ENCODE measurements at regions not wholly inside any gene's neighbourhood (a gene's known extent, or its start where the extent isn't known, plus 50 kb on each side); places are given as distances from the start of the nearest gene placed in this dataset.
"Not testable (repeated sequence)": the region's sequence is repeated elsewhere in the genome, so short reads cannot be mapped to it uniquely, and the experiment has no call there.

- DNase-seq, result no peak
These were observed 123.7 kb upstream of the SPRED1 start for GRCh38 chr15:38128921-38129320.

- DNase-seq, result no peak
These were observed 123.0 kb upstream of the SPRED1 start for GRCh38 chr15:38129531-38130204.

GRCh38 chr15:38130205-38130567, 122.5 kb upstream of the SPRED1 start:
- DNase-seq, result no peak

DNA sequence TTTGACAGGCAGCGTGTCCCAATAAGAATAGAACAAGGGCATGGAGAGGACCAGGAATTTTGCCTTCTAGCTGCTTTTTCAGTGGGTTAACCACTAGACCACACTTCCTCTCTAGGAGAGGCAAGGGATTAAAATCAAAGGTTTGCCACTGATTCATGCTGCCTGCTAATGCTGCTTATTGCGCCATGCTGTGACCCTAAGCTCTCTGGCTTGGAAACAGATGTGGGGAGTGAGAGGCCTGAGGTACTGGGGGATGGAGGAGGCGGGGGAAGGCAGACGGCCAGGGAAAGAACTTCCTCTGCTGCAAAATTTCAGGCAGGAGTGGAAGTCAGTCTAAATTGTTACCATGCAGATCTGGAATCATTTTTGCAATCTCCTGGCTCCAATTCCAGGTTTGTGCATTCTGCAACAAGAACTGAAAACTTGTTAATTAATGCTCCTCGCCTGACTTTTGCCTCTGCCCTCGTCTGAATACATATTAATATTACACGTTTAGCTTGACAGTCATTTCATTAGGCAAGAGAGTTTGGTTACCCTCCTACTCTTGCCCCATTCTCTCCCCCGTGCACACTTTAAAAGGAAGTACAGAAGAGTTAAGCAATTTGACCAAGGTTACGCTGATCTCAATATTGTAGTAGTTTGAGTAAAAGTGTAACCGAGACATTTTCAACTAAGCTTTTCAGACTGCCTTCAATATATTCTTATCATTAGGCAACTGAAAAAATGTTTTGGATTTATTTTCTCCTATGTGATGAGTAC, 121.7 kb upstream of the SPRED1 start:
- peak; percentile 75 for DNase-seq

DNA sequence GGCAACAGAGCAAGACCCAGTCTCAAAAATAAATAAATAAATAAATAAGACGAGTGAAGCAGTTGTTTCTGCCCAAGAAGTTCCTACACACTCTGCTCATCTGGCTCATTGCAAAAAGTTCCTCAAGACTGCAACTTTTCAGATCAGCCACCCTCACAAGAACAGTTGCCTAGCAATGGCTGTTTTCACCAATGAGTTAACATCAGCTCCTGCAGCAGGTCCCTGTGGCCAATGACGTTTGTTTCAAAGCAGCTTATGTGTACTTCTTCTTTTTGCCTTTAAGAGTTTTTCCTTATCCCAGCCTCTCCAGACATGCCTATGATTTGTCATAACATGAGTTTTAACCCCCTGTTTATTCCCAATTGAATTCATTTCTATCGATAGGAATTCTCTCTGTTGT, 118.4 kb upstream of the SPRED1 start:
- DNase-seq, result no peak

GRCh38 chr15:38142195-38142594, 110.4 kb upstream of the SPRED1 start:
- DNase-seq, result not testable (repeated sequence)

- DNase-seq, result no peak
These were observed 107.7 kb upstream of the SPRED1 start for GRCh38 chr15:38144921-38145320.

- DNase-seq, result peak; percentile 20
These were observed 107.0 kb upstream of the SPRED1 start for GRCh38 chr15:38145651-38146111.

DNA sequence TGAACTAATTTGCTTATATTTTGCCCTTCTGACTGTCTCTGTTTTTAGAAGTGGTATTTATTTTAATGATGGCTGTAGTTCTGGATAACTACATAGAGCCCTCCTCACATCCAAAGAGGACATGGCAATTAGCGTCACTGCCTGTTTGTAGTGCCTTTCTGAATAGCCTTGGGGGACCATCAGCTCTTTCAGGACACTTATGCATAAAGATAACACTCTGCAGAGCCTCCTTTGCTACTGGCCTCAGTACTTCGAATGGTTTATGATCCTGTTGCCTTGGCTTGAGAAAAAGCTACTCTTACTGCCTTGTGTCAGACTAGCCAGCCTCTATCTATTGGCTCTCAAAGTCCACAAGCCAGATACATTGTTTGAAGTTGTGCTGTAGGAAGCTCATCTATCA, 105.4 kb upstream of the SPRED1 start:
- DNase-seq, result no peak

- no peak for DNase-seq
These were observed 104.2 kb upstream of the SPRED1 start for GRCh38 chr15:38148471-38148870.

DNA sequence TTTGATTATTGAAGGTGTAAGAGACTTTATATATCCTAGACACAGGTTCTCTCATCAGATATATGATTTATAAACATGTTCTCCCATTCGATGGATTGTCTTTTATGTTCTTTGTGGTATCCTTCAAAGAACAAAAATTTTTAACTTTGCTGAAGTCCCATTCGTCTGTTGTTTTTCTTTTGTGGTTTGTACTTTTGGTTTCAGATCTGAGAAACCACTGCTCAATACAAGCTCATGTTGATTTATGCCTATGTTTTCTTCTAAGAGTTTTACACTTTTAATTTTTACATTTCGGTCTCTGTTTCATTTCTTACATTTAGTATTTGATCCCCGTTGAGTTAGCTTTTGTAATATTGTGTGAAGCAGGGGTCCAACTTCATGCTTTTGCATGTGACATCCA, 103.3 kb upstream of the SPRED1 start:
- no peak for DNase-seq

DNA sequence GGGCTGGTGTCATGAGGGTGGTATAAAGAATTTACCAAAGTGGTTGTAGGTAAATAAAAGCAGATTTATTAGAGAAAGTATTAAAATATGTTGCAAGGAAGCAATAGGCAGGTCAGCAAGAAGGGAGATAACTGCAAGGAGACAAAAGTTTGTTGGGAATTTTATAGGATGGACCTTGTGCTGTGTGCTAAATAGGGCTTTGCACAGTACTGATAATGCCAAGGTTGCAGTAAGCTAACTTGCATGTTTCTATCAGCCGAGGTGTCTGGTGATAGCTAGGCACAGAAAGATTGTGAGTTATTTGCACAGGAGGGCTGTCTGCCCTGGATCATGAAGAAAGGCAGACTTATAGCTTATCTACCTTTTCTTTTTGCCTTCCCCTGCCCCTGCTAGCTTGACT, 102.5 kb upstream of the SPRED1 start:
- DNase-seq, result no peak

DNA sequence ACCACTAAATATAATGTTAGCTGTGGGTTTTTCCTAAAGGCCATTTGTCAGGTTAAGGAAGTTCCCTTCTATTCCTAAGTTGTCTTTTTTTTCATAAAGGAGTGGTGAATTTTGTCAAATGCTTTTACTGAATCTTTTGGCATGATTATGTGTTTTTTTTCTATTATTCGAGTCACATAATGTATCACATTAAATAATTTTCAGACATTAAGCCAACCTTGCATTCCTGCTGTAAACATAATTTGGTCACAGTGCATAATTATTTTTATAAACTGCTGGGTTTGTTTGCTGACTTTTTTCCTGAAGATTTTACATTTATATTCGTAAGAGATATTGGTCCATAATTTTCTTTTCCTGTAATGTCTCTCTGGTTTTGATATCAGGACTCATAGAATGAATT, 101.8 kb upstream of the SPRED1 start:
- no peak for DNase-seq

DNA sequence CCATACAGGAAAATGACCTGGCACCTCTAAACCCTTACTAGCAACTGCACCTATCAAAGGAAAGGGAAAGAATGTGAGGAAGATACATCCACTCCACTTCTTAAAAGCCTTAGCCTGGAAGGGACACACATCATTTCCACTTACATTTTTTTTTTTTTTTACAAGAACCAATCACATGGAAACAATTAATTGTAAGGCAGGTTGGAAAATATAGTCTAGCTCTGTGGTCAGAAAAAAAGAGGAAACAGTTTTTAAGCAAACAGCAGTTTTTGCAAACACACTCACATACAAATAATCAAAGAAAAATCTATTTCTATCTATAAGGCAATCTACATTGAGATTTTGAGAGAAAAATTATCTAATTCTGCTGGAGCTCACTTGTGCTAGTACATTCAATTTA, 98.9 kb upstream of the SPRED1 start:
- DNase-seq, result no peak

GRCh38 chr15:38154255-38154654, 98.4 kb upstream of the SPRED1 start:
- no peak for DNase-seq

- DNase-seq, result no peak
These were observed 97.8 kb upstream of the SPRED1 start for GRCh38 chr15:38154837-38155236.

DNA sequence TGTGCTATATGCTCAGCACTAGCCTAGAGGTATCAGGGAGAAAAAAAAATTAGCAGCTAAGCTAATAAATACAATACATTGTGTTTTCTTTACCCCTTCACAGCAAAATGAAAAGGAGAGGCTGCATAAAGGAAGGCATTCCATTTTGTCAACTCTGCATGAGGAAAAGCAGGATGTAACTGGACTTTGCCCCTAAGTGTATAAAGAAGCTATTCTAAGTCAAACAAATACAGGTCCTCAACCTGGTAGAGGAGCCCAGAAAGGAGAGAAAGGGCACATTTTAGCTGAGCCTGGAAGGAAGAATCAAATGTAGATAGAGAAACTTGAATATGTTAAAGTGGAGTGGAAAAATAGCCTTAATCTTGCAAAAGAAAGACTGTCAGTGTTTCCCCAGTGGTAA, 89.0 kb upstream of the SPRED1 start:
- DNase-seq, result no peak

- no peak for DNase-seq
These were observed 88.6 kb upstream of the SPRED1 start for GRCh38 chr15:38164061-38164460.

DNA sequence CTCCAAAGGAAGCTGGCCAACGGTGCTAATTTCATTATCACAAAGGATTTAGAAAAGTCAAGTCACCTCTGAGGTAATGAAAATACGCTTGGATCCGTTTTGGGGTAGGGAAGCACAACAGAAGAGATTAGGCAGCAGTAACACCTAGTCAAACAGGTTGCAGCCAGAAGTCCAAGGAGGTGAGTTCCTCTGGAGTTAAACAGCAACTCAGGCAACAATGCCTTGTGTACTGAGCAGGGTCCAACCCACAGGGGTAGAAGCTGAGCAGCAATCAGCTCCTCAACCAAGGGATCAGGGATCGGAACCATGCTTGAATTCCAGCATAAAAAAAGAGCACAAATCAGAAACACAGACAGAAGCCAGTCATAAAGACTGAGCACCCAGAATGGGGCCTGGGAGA, 88.1 kb upstream of the SPRED1 start:
- DNase-seq, result no peak

DNA sequence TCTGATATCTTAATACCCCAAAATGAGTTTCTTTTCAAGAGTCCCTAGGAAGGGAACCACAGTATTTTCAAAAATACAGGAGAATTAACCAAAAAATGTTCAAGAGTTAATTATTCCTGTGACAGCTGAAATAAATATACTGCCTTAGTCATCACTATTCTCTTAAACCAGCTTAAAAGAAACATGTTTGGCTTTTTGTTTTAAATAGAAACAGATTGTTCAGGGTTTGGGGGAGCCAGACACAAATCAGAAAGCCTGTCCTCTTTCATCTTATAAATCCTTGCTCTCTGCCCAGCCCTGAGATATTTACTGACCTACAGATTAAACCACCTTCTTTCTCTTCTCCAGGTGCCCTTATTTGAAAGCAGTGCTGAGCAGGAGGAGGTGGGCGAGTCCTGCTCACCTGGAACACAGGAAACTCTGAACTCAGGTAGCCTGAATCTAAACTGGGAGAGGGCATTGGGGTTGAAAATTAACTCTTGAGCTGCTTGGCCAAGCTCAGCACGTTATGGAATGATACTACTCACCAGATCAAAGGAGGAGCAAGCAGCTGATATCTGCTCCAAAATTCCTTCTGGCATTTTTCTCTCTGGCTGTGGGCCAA, 84.1 kb upstream of the SPRED1 start:
- DNase-seq, result no peak

DNA sequence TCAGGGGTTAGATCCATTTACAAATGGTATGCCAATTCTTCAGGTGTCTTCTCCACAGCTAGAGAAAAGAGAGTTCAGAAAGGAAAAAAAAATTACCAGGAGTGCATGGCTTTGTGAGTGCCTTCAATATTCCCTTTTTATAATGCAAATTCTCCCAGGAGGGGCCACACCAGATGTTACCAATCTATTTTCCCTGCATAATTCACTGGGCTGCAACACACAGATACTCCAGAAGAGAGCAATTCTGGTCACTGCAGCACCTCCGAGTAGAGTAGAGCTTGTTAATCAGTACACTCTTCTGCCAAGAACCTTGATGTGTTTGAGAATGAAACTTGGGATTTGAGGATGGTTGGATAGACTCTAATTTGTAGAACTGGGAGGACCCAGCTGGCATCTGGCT, 80.7 kb upstream of the SPRED1 start:
- no peak for DNase-seq

DNA sequence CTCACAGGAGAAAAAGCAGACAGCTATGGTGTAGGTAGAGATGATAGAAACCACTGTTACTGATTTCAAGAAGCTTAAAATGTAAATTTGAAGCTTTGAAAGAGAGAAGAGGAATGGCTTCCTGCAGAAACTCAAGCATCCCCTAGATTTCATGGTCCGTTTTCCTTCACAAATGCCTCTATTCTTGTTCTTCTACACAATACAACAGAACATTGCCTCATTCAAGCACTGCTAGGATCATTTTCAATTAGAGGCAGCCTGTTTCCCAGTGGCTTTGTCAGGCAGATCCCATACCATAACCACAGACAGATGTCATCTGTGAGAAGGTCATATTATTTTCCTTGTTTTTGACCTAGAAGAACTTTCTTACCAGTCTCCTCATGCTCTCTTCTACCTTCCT, 77.9 kb upstream of the SPRED1 start:
- DNase-seq, result no peak

DNA sequence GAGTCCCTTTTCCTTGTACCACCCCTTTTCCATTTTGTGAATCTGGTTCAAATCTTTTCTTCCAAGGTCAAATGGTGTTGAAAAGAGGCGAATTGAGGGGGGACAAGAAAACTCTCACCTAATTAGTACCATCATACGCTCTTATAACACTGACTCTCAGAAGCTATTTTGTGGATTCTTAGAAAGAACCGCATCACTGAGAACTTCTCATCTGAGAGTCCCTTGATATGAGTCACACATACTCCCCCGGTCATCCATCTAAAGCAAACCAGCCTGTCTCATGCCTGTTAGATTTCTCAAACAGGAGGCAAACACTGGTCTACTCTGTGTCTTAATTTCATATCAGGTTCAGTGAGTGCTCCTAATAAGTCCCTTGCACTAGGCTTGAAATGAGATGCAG, 76.5 kb upstream of the SPRED1 start:
- DNase-seq, result no peak

- DNase-seq, result no peak
These were observed 75.9 kb upstream of the SPRED1 start for GRCh38 chr15:38176691-38177090.
